ENCODE measurements at regions not wholly inside any gene's neighbourhood (a gene's known extent, or its start where the extent isn't known, plus 50 kb on each side); places are given as distances from the start of the nearest gene placed in this dataset.

GRCh38 chr20:24764794-24765202 is 184.3 kb upstream of the CST7 start:
- no peak for TF ChIP-seq CTCF (IDR thresholded peaks at IDR 0.05; ENCODE audit: low read depth, low read length)
- no peaks in the 10 kb centered on the region for H3K9me3 ChIP-seq (ENCODE audit: severe bottlenecking)
- H3K36me3 ChIP-seq: no peaks in the 10 kb centered on the region
- no peak overlapping the region for H3K27ac ChIP-seq
- no peaks in the 10 kb centered on the region for H3K27me3 ChIP-seq (ENCODE audit: insufficient read depth, low read depth, severe bottlenecking)
- no peak for DNase-seq
- no peak overlapping the region for H3K4me3 ChIP-seq (ENCODE audit: low read depth, low read length)

- Histone ChIP-seq H3K9me3 (ENCODE audit: severe bottlenecking) (no peaks in the 10 kb centered on the region), H3K27me3 (ENCODE audit: insufficient read depth, low read depth, severe bottlenecking) (no peaks in the 10 kb centered on the region), H3K36me3 (no peaks in the 10 kb centered on the region), H3K27ac (no peak overlapping the region), H3K4me3 (ENCODE audit: low read depth, low read length) (no peak overlapping the region)
- TF ChIP-seq CTCF (IDR thresholded peaks at IDR 0.05; ENCODE audit: low read depth, low read length): no peak
- DNase-seq: no peak
These were observed 183.5 kb upstream of the CST7 start for GRCh38 chr20:24765316-24766142.

GRCh38 chr20:24766143-24766527 is 182.9 kb upstream of the CST7 start:
- no peaks in the 10 kb centered on the region for H3K27me3 ChIP-seq (ENCODE audit: insufficient read depth, low read depth, severe bottlenecking)
- DNase-seq: no peak
- no peaks in the 10 kb centered on the region for H3K9me3 ChIP-seq (ENCODE audit: severe bottlenecking)
- H3K4me3 ChIP-seq (ENCODE audit: low read depth, low read length): no peak overlapping the region
- no peaks in the 10 kb centered on the region for H3K36me3 ChIP-seq
- no peak overlapping the region for H3K27ac ChIP-seq
- no peak for TF ChIP-seq CTCF (IDR thresholded peaks at IDR 0.05; ENCODE audit: low read depth, low read length)

- DNase-seq: no peak
- no peak overlapping the region for H3K4me3 ChIP-seq (ENCODE audit: low read depth, low read length)
- H3K27ac ChIP-seq: no peak overlapping the region
- no peak for TF ChIP-seq CTCF (IDR thresholded peaks at IDR 0.05; ENCODE audit: low read depth, low read length)
- H3K36me3 ChIP-seq: no peaks in the 10 kb centered on the region
- H3K9me3 ChIP-seq (ENCODE audit: severe bottlenecking): no peaks in the 10 kb centered on the region
- no peaks in the 10 kb centered on the region for H3K27me3 ChIP-seq (ENCODE audit: insufficient read depth, low read depth, severe bottlenecking)
These were observed 182.0 kb upstream of the CST7 start for GRCh38 chr20:24766826-24767622.

GRCh38 chr20:24767623-24768100 is 181.4 kb upstream of the CST7 start:
- no peaks in the 10 kb centered on the region for H3K9me3 ChIP-seq (ENCODE audit: severe bottlenecking)
- H3K4me3 ChIP-seq (ENCODE audit: low read depth, low read length): no peak overlapping the region
- no peak overlapping the region for H3K27ac ChIP-seq
- no peaks in the 10 kb centered on the region for H3K27me3 ChIP-seq (ENCODE audit: insufficient read depth, low read depth, severe bottlenecking)
- H3K36me3 ChIP-seq: no peaks in the 10 kb centered on the region
- DNase-seq: no peak
- no peak for TF ChIP-seq CTCF (IDR thresholded peaks at IDR 0.05; ENCODE audit: low read depth, low read length)

Measured in WERI-Rb-1 (cell line).